ENCODE measurements at regions not wholly inside any gene's neighbourhood (a gene's known extent, or its start where the extent isn't known, plus 50 kb on each side); places are given as distances from the start of the nearest gene placed in this dataset.

DNA sequence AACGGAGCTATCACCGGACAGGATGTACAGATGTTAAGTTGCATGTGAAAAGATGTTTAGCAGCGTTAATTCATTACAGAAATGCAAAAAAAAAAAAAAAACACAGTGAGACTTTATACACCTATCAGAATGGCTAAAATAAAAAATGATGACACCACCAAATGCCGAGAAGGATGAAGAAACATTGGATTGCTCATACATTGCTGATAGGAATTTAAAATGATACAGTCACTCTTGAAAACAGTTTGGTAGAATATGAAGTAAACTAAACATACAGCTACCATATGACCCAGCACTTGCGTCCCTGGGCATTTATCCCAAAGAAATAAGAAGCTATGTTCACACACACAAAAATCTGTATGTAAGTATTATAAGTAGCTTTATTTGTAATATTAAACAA, 574.1 kb downstream of the SLC16A7 start:
- DNase-seq (ENCODE audit: low spot score) = no peak
- H3K4me1 ChIP-seq (ENCODE audit: control insufficient read depth in 1 of 2, low read depth in 2 of 2) = peaks cover 5 to 19% of the 10 kb centered on the region in 2 donors

DNA sequence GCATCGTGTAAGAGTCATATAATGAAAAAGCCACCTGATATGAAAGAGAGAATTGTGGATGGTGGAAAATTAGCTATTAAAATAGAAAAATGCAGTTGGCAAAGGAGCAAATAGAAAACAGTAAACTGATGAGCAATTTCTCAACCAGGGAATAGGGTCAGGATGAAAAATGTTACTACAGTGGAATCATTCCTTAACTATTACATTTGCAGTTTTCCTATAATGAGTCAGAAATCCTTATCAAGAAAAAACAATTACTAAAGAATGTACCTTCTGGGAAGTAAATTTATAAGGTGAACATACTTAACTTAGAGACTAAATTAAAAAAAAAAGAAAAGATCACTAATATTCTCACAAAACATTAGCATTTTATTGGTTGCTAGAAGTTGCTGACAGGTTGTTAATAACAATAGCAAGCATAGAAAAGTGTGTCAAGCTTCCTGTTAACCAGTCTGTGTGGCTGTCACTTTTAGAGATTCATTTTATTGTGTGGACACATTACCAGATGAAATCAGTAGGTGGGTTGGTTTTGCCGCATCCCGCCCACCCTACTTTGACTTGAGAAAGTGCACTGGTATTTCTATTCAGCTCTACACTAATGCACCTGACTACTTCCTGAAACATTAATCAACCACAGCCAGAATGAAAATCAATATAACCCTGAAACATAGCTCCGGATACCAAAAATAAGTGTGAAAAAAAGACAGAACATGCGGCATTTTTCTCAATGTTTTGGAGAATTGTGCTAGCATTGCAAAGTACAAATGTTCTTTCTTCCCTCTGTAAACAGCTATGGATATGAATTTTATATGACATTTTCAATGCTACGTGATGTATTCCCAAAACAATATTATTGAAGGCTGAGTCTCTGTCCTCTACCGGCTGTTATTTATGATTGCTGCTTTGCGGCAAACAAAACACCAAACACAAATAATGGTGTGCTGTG, 576.7 kb downstream of the SLC16A7 start:
- H3K27ac ChIP-seq = no peak overlapping the region
- TF ChIP-seq CTCF (IDR thresholded peaks at IDR 0.05) = no peak
- DNase-seq (ENCODE audit: low spot score) (no peak), ATAC-seq (ENCODE audit: insufficient number of reproducible peaks, low FRiP score, low read depth) (no peak)
- H3K9me3 ChIP-seq = no peaks in the 10 kb centered on the region
- no peak overlapping the region for H3K4me3 ChIP-seq
- H3K36me3 ChIP-seq = no peaks in the 10 kb centered on the region
- no peaks in the 10 kb centered on the region for H3K27me3 ChIP-seq (replicated peaks; ENCODE audit: insufficient read depth)
- H3K4me1 ChIP-seq (ENCODE audit: control insufficient read depth in 1 of 2, low read depth in 2 of 2) = peaks cover 11 to 30% of the 10 kb centered on the region in 2 donors

More for the DNA sequence above, 574.1 kb downstream of the SLC16A7 start:
- no peak overlapping the region for H3K27ac ChIP-seq
- no peak overlapping the region for H3K4me3 ChIP-seq
- no peaks in the 10 kb centered on the region for H3K9me3 ChIP-seq
- H3K27me3 ChIP-seq (replicated peaks; ENCODE audit: insufficient read depth) = no peaks in the 10 kb centered on the region
- no peak for ATAC-seq (ENCODE audit: insufficient number of reproducible peaks, low FRiP score, low read depth)
- H3K36me3 ChIP-seq = no peaks in the 10 kb centered on the region
- TF ChIP-seq CTCF (IDR thresholded peaks at IDR 0.05) = no peak

DNA sequence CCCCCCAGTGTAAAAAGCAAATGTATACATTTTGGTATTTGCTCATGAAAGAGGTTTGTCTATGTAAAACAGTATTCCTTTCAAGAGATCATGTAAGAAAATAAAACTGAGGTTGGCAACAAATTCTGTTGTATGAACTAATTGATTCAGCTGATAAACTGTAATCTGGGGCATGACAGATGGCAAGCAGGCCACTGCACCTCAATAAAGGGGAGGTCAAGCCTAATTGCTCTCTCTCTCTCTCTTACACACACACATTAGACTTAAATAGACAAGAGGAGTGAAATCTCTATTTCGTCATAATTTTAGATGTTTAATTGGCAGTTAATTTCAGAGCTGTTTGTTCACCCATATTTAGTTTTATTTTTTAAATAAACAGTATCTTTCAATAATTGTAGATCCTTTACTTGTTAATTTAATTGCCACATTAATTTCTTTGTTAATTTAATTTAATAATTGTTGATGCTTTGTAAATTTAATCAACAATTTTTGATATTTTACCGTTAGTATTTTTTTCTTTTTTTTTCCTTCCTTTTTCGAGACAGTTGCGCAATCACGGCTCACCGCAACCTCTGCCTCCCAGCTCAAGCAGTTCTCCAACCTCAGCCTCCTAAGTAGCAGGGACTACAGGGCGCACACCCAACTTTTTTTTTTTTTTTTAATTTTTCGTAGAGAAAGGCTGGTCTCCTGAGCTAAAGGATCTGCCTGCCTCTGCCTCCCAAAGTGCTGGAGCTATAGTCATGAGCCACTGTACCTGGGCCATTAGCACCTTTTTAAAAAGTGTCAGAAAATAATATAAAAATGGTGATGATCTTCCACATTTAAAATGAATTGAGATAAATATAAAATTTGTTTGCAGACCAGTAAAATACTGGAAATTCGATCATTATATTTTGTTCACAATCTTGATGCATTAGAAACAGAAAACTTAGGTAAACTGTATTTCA, 577.7 kb downstream of the SLC16A7 start:
- ATAC-seq (ENCODE audit: insufficient number of reproducible peaks, low FRiP score, low read depth) = no peak
- no peak for TF ChIP-seq CTCF (IDR thresholded peaks at IDR 0.05)

GRCh38 chr12:60174476-60174875, 578.6 kb downstream of the SLC16A7 start:
- Histone ChIP-seq H3K27me3 (replicated peaks; ENCODE audit: insufficient read depth) (no peaks in the 10 kb centered on the region), H3K9me3 (no peaks in the 10 kb centered on the region), H3K36me3 (no peaks in the 10 kb centered on the region), H3K4me3 (no peak overlapping the region), H3K27ac (no peak overlapping the region), H3K4me1 (ENCODE audit: control insufficient read depth in 1 of 2, low read depth in 2 of 2) (peaks cover 11 to 30% of the 10 kb centered on the region in 2 donors)
- no peak for TF ChIP-seq CTCF (IDR thresholded peaks at IDR 0.05)
- DNase-seq (ENCODE audit: low spot score) = no peak
- no peak for ATAC-seq (ENCODE audit: insufficient number of reproducible peaks, low FRiP score, low read depth)

More for the DNA sequence above, 577.7 kb downstream of the SLC16A7 start:
- DNase-seq (ENCODE audit: low spot score) = no peak
- H3K4me3 ChIP-seq = no peak overlapping the region
- H3K9me3 ChIP-seq = no peaks in the 10 kb centered on the region
- H3K4me1 ChIP-seq (ENCODE audit: control insufficient read depth in 1 of 2, low read depth in 2 of 2) = peaks cover 11 to 30% of the 10 kb centered on the region in 2 donors
- no peak overlapping the region for H3K27ac ChIP-seq
- H3K36me3 ChIP-seq = no peaks in the 10 kb centered on the region
- H3K27me3 ChIP-seq (replicated peaks; ENCODE audit: insufficient read depth) = no peaks in the 10 kb centered on the region

DNA sequence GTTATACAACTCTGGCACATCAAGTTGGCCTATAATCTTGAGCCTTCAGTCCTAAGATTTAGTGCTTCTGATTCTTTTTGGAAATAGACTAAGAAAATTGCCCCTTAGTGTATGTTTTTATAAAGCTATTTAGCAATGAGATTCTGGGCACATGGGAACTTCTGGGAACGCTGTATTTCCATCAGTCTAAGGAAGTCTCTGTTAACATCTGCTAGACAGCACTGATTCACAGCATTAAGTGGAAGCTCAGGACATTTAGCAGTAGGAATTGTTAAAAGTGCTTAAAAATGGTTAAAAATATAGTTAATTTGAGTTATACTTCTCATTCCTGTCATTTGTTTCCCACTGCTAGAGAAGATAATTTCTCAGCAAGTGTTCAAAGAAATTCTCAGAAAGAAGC, 579.1 kb downstream of the SLC16A7 start:
- no peaks in the 10 kb centered on the region for H3K9me3 ChIP-seq
- no peak for DNase-seq (ENCODE audit: low spot score)
- no peaks in the 10 kb centered on the region for H3K27me3 ChIP-seq (replicated peaks; ENCODE audit: insufficient read depth)
- H3K27ac ChIP-seq = no peak overlapping the region
- TF ChIP-seq CTCF (IDR thresholded peaks at IDR 0.05) = no peak
- no peaks in the 10 kb centered on the region for H3K36me3 ChIP-seq
- H3K4me1 ChIP-seq (ENCODE audit: control insufficient read depth in 1 of 2, low read depth in 2 of 2) = peaks cover 11 to 30% of the 10 kb centered on the region in 2 donors
- ATAC-seq (ENCODE audit: insufficient number of reproducible peaks, low FRiP score, low read depth) = no peak
- no peak overlapping the region for H3K4me3 ChIP-seq

Measured in thoracic aorta (tissue), 2 donors.